Skeletal muscle cell (primary cell): ENCODE measurements at regions not wholly inside any gene's neighbourhood (a gene's known extent, or its start where the extent isn't known, plus 50 kb on each side); places are given as distances from the start of the nearest gene placed in this dataset.

Source experiments
- DNase-seq: peaks from one replicate; pipeline ENCODE4 v3.0.0-alpha.2; 2010; ENCODE audit warnings: low read depth
- H3K4me3 ChIP-seq: 2 replicates; pipeline ENCODE4 v1.5.1; 2011; ENCODE audit warnings: low read depth, mild to moderate bottlenecking, control low read depth, low read length, moderate library complexity

GRCh38 chr12:98096436-98096835 lies 419.0 kb upstream of the TMPO start:
- H3K4me3 ChIP-seq: no peak overlapping the region
- no peak for DNase-seq

GRCh38 chr12:98106031-98106683 lies 409.2 kb upstream of the TMPO start:
- DNase-seq: no peak

GRCh38 chr12:98109266-98109665 lies 406.1 kb upstream of the TMPO start:
- no peak for DNase-seq
- no peak overlapping the region for H3K4me3 ChIP-seq

More at GRCh38 chr12:98106031-98106683, 409.2 kb upstream of the TMPO start:
- no peak overlapping the region for H3K4me3 ChIP-seq

- no peak overlapping the region for H3K4me3 ChIP-seq
- no peak for DNase-seq
Measured at GRCh38 chr12:98110536-98110935, 404.9 kb upstream of the TMPO start.

GRCh38 chr12:98113548-98113947 lies 401.8 kb upstream of the TMPO start:
- H3K4me3 ChIP-seq: no peak overlapping the region
- no peak for DNase-seq

- H3K4me3 ChIP-seq: no peak overlapping the region
- DNase-seq: no peak
Measured at GRCh38 chr12:98121963-98122362, 393.4 kb upstream of the TMPO start.

GRCh38 chr12:98123021-98123461 lies 392.3 kb upstream of the TMPO start:
- no peak for DNase-seq

GRCh38 chr12:98126637-98127335 lies 388.6 kb upstream of the TMPO start:
- no peak for DNase-seq
- no peak overlapping the region for H3K4me3 ChIP-seq

More at GRCh38 chr12:98123021-98123461, 392.3 kb upstream of the TMPO start:
- no peak overlapping the region for H3K4me3 ChIP-seq

- H3K4me3 ChIP-seq: no peak overlapping the region
- no peak for DNase-seq
Measured at GRCh38 chr12:98127336-98127679, 388.1 kb upstream of the TMPO start.

GRCh38 chr12:98127854-98128253 lies 387.5 kb upstream of the TMPO start:
- DNase-seq: no peak
- H3K4me3 ChIP-seq: no peak overlapping the region

- H3K4me3 ChIP-seq: no peak overlapping the region
- DNase-seq: no peak
Measured at GRCh38 chr12:98136544-98136943, 378.8 kb upstream of the TMPO start.

- no peak overlapping the region for H3K4me3 ChIP-seq
- DNase-seq: no peak
Measured at GRCh38 chr12:98137278-98137677, 378.1 kb upstream of the TMPO start.

GRCh38 chr12:98144953-98145352 lies 370.4 kb upstream of the TMPO start:
- no peak overlapping the region for H3K4me3 ChIP-seq
- DNase-seq: no peak

- no peak for DNase-seq
- H3K4me3 ChIP-seq: no peak overlapping the region
Measured at GRCh38 chr12:98146043-98146442, 369.3 kb upstream of the TMPO start.

GRCh38 chr12:98146487-98146886 lies 368.9 kb upstream of the TMPO start:
- H3K4me3 ChIP-seq: no peak overlapping the region
- no peak for DNase-seq

- no peak for DNase-seq
- no peak overlapping the region for H3K4me3 ChIP-seq
Measured at GRCh38 chr12:98149270-98149669, 366.1 kb upstream of the TMPO start.

GRCh38 chr12:98149691-98150210 lies 365.6 kb upstream of the TMPO start:
- DNase-seq: no peak
- no peak overlapping the region for H3K4me3 ChIP-seq

GRCh38 chr12:98151105-98151590 lies 364.2 kb upstream of the TMPO start:
- DNase-seq: no peak
- no peak overlapping the region for H3K4me3 ChIP-seq

- DNase-seq: no peak
- H3K4me3 ChIP-seq: no peak overlapping the region
Measured at GRCh38 chr12:98151984-98152383, 363.4 kb upstream of the TMPO start.

GRCh38 chr12:98154850-98155249 lies 360.5 kb upstream of the TMPO start:
- no peak overlapping the region for H3K4me3 ChIP-seq
- DNase-seq: no peak

GRCh38 chr12:98156697-98157096 lies 358.7 kb upstream of the TMPO start:
- no peak for DNase-seq
- no peak overlapping the region for H3K4me3 ChIP-seq
